ENCODE measurements at regions not wholly inside any gene's neighbourhood (a gene's known extent, or its start where the extent isn't known, plus 50 kb on each side); places are given as distances from the start of the nearest gene placed in this dataset.

GRCh38 chr21:19986396-19986795 is 1011.8 kb upstream of the NCAM2 start:
- Histone ChIP-seq H3K4me3 (no peak overlapping the region), H3K36me3 (ENCODE audit: low read depth, missing control alignments) (no peaks in the 10 kb centered on the region), H3K27me3 (no peaks in the 10 kb centered on the region), H3K27ac (no peak overlapping the region), H3K9me3 (no peaks in the 10 kb centered on the region), H3K4me1 (no peaks in the 10 kb centered on the region)
- DNase-seq: no peak
- TF ChIP-seq CTCF (IDR thresholded peaks at IDR 0.05) (no peak), POLR2A (IDR thresholded peaks at IDR 0.05) (no peak)
- WGBS, 2 donors: 90 to 91% methylated on average over 2 of the region's 2 CpGs
- intact Hi-C loops (cut with DNase I; ENCODE audit: low total_unique reads): no loop called here

- intact Hi-C loops (cut with DNase I; ENCODE audit: low total_unique reads): no loop called here
- Histone ChIP-seq H3K36me3 (ENCODE audit: low read depth, missing control alignments) (no peaks in the 10 kb centered on the region), H3K27ac (no peak overlapping the region), H3K4me1 (no peaks in the 10 kb centered on the region), H3K4me3 (no peak overlapping the region), H3K27me3 (no peaks in the 10 kb centered on the region), H3K9me3 (no peaks in the 10 kb centered on the region)
- DNase-seq: no peak
- no peak for TF ChIP-seq POLR2A (IDR thresholded peaks at IDR 0.05)
- no peak for TF ChIP-seq CTCF (IDR thresholded peaks at IDR 0.05)
- 77 to 84% methylated on average over 4 of the region's 4 CpGs for WGBS, 2 donors
Measured at GRCh38 chr21:19987671-19988070, 1010.5 kb upstream of the NCAM2 start.

GRCh38 chr21:19992540-19992939 is 1005.7 kb upstream of the NCAM2 start:
- no peaks in the 10 kb centered on the region for H3K27me3 ChIP-seq
- intact Hi-C loops (cut with DNase I; ENCODE audit: low total_unique reads): no loop called here
- no peaks in the 10 kb centered on the region for H3K4me1 ChIP-seq
- H3K36me3 ChIP-seq (ENCODE audit: low read depth, missing control alignments): no peaks in the 10 kb centered on the region
- no peak for TF ChIP-seq POLR2A (IDR thresholded peaks at IDR 0.05)
- TF ChIP-seq CTCF (IDR thresholded peaks at IDR 0.05): no peak
- no peak for DNase-seq
- H3K9me3 ChIP-seq: no peaks in the 10 kb centered on the region
- no peak overlapping the region for H3K27ac ChIP-seq
- no peak overlapping the region for H3K4me3 ChIP-seq

- DNase-seq: no peak
- H3K4me3 ChIP-seq: no peak overlapping the region
- no peak overlapping the region for H3K27ac ChIP-seq
- no peaks in the 10 kb centered on the region for H3K4me1 ChIP-seq
- 87 to 88% methylated on average over 4 of the region's 4 CpGs for WGBS, 2 donors
- H3K27me3 ChIP-seq: no peaks in the 10 kb centered on the region
- H3K9me3 ChIP-seq: no peaks in the 10 kb centered on the region
- H3K36me3 ChIP-seq (ENCODE audit: low read depth, missing control alignments): no peaks in the 10 kb centered on the region
- TF ChIP-seq CTCF (IDR thresholded peaks at IDR 0.05): no peak
- TF ChIP-seq POLR2A (IDR thresholded peaks at IDR 0.05): no peak
- intact Hi-C loops (cut with DNase I; ENCODE audit: low total_unique reads): no loop called here
Measured at GRCh38 chr21:19993268-19993667, 1004.9 kb upstream of the NCAM2 start.

- H3K27me3 ChIP-seq: no peaks in the 10 kb centered on the region
- no peaks in the 10 kb centered on the region for H3K36me3 ChIP-seq (ENCODE audit: low read depth, missing control alignments)
- TF ChIP-seq CTCF (IDR thresholded peaks at IDR 0.05) (no peak), POLR2A (IDR thresholded peaks at IDR 0.05) (no peak)
- H3K9me3 ChIP-seq: no peaks in the 10 kb centered on the region
- no peak for DNase-seq
- no peak overlapping the region for H3K4me3 ChIP-seq
- WGBS, 2 donors: 72 to 80% methylated on average over 7 of the region's 7 CpGs
- no peaks in the 10 kb centered on the region for H3K4me1 ChIP-seq
- no peak overlapping the region for H3K27ac ChIP-seq
- intact Hi-C loops (cut with DNase I; ENCODE audit: low total_unique reads): no loop called here
Measured at GRCh38 chr21:19995253-19995652, 1003.0 kb upstream of the NCAM2 start.
